ENCODE measurements at regions not wholly inside any gene's neighbourhood (a gene's known extent, or its start where the extent isn't known, plus 50 kb on each side); places are given as distances from the start of the nearest gene placed in this dataset.

GRCh38 chr7:17075601-17076255 is 193.9 kb upstream of the AGR3 start:
- no peak for TF ChIP-seq CTCF (IDR thresholded peaks at IDR 0.05; ENCODE audit: low read length)
- no peak for TF ChIP-seq EZH2 (IDR thresholded peaks at IDR 0.05; ENCODE audit: borderline replicate concordance, low read length)
